ENCODE measurements at regions not wholly inside any gene's neighbourhood (a gene's known extent, or its start where the extent isn't known, plus 50 kb on each side); places are given as distances from the start of the nearest gene placed in this dataset.

DNA sequence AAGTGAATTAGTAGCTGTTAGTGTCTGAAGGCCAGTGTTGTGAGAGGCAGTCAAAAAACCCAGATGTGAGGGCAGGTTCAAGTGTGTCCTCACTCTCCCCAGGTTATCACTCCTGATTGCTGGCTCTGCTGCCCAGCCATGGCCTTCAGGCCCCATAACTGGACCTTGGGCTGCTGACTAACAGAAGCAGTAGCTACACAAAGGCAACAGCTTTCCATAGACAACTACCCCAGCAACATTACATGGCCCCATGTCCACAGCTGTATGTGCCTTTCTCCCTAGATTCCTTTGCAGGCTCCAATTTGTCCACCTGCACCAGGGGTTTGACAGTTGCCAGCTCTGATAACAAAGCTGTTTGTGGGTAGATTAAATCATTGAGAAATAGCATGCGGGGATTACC, 297.8 kb downstream of the ARL4A start (continued):
- TF ChIP-seq, protein P1, sequence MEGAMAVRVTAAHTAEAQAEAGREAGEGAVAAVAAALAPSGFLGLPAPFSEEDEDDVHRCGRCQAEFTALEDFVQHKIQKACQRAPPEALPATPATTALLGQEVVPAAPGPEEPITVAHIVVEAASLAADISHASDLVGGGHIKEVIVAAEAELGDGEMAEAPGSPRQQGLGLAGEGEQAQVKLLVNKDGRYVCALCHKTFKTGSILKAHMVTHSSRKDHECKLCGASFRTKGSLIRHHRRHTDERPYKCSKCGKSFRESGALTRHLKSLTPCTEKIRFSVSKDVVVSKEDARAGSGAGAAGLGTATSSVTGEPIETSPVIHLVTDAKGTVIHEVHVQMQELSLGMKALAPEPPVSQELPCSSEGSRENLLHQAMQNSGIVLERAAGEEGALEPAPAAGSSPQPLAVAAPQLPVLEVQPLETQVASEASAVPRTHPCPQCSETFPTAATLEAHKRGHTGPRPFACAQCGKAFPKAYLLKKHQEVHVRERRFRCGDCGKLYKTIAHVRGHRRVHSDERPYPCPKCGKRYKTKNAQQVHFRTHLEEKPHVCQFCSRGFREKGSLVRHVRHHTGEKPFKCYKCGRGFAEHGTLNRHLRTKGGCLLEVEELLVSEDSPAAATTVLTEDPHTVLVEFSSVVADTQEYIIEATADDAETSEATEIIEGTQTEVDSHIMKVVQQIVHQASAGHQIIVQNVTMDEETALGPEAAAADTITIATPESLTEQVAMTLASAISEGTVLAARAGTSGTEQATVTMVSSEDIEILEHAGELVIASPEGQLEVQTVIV (IDR thresholded peaks at IDR 0.05; ENCODE audit: borderline replicate concordance, partially characterized antibody): no peak
- no peak for TF ChIP-seq IRF4 (IDR thresholded peaks at IDR 0.05; ENCODE audit: low read depth, low read length)
- no peak for TF ChIP-seq HDAC2 (IDR thresholded peaks at IDR 0.05)
- TF ChIP-seq NR2C1 (IDR thresholded peaks at IDR 0.05): no peak
- TF ChIP-seq SUZ12 (IDR thresholded peaks at IDR 0.05; ENCODE audit: unreplicated experiment): no peak
- no peak for TF ChIP-seq POU2F2 (IDR thresholded peaks at IDR 0.05; ENCODE audit: borderline replicate concordance, low read depth, low read length)

GRCh38 chr7:12985752-12986151, 298.3 kb downstream of the ARL4A start:
- POLR2A ChIA-PET: no interaction called here
- ATAC-seq (no peak), FAIRE-seq (no peak), DNase-seq (ENCODE audit: low read depth, low spot score) (no peak)
- SMC1A ChIA-PET (ENCODE audit: uncharacterized antibody, unreplicated experiment): no interaction called here
- CTCF ChIA-PET: no interaction called here
- Histone ChIP-seq H3K27ac (ENCODE audit: control insufficient read depth, insufficient read depth) (no peak overlapping the region), H3K36me3 (ENCODE audit: control insufficient read depth in 2 of 2, insufficient read depth in 2 of 2, low read length in 1 of 2) (no peaks in the 10 kb centered on the region), H3K79me2 (ENCODE audit: control insufficient read depth, insufficient read depth, low read length) (no peaks in the 10 kb centered on the region), H2AFZ (ENCODE audit: control insufficient read depth, low read depth, low read length) (no peak overlapping the region), H3K4me1 (ENCODE audit: control insufficient read depth, insufficient read depth, low read length) (no peaks in the 10 kb centered on the region), H3K4me3 (no peak overlapping the region), H3K4me2 (ENCODE audit: control insufficient read depth, insufficient read depth) (no peak overlapping the region), H3K27me3 (replicated peaks in 1 of 2; ENCODE audit: control insufficient read depth in 2 of 2, insufficient read depth in 2 of 2, low read length in 1 of 2) (no peaks in the 10 kb centered on the region), H3K9me3 (replicated peaks; ENCODE audit: control insufficient read depth, insufficient read depth, low read length) (no peaks in the 10 kb centered on the region), H4K20me1 (ENCODE audit: control insufficient read depth, insufficient read depth) (no peaks in the 10 kb centered on the region), H3K9ac (ENCODE audit: control insufficient read depth, insufficient read depth, low read length) (no peak overlapping the region)
- 0% methylated on average over 2 of the region's 2 CpGs for WGBS (ENCODE audit: insufficient coverage, insufficient replicate concordance, low lambda C conversion rate, missing lambda C conversion rate)
- TF ChIP-seq NFYA (IDR thresholded peaks at IDR 0.05; ENCODE audit: borderline replicate concordance, low read depth, low read length) (no peak), RCOR1 (conservative IDR thresholded peaks at IDR 0.05; ENCODE audit: low read depth, low read length) (no peak), ZZZ3 (IDR thresholded peaks at IDR 0.05; ENCODE audit: control insufficient read depth, insufficient read length, low read depth) (no peak), CBFB (IDR thresholded peaks at IDR 0.05; ENCODE audit: low read depth) (no peak), RELA (IDR thresholded peaks at IDR 0.05; ENCODE audit: borderline replicate concordance, partially characterized antibody) (no peak)
- intact Hi-C loops (cut with micrococcal nuclease; ENCODE audit: unreplicated experiment): no loop called here
- RAD21 ChIA-PET (ENCODE audit: unreplicated experiment): no interaction called here
- in situ Hi-C loops (cut with MboI): no loop called here
- no TSS peak for BruUV-seq (replicated peaks)

All from GM12878 (cell line).